HG02588 (cell line): ENCODE measurements at regions not wholly inside any gene's neighbourhood (a gene's known extent, or its start where the extent isn't known, plus 50 kb on each side); places are given as distances from the start of the nearest gene placed in this dataset.
"Not testable (repeated sequence)": the region's sequence is repeated elsewhere in the genome, so short reads cannot be mapped to it uniquely, and the experiment has no call there.

Experiments used
- ATAC-seq: cut with Tn5 transposase; IDR thresholded peaks from one replicate; pipeline ENCODE4 v1.9.1; 2021; ENCODE audit warnings: mild to moderate bottlenecking, moderate library complexity; ENCODE audit not compliant: unreplicated experiment

DNA sequence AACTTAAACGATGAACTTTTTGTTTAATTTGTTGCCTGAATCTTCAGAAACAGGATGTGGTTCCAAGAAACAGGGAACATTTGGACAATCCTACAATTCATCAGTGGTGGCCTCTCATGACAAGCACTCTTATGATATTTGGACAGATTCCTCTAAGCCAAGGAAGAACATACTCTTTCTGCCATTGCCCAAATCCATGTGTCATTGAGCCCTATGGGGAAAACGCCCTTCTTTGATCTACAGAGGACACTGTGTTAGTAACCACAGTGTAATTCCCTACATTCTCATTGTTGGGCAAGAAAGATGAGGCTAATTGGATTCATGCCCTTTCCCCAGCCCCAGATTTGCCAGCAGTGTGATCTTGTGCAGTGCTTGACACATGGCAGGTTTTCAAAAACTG, 167.7 kb upstream of the PTCH1 start:
- no peak for ATAC-seq

DNA sequence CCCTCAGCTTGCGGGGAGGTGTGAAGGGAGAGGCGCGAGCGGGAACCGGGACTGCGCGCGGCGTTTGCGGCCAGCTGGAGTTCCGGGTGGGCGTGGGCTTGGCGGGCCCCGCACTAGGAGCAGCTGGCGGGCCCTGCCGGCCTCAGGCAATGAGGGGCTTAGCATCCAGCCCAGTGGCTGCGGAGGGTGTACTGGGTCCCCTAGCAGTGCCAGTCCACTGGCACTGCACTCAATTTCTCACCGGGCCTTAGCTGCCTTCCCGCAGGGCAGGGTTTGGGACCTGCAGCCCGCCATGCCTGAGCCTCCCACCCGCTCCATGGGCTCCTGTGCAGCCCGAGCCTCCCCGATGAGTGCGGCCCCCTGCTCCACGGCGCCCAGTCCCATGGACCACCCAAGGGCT, 163.5 kb upstream of the PTCH1 start:
- ATAC-seq = not testable (repeated sequence)

DNA sequence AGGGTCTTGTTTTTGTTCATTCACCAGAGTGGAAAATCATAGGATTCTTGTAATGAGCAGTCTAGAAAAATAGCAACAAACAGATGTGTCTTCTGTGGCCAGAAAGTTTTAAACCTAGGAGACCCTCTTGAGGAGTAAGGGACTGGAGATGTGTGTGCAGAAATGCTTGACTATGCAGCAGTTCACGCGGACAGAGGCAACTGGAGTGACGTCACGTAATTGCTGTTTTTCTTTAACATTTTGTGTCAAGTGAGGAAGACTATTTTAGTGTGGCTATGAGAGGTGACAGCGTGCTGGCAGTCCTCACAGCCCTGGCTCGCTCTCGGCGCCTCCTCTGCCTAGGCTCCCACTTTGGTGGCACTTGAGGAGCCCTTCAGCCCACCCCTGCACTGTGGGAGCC, 163.1 kb upstream of the PTCH1 start:
- no peak for ATAC-seq

GRCh38 chr9:95678759-95679158, 162.0 kb upstream of the PTCH1 start:
- no peak for ATAC-seq

GRCh38 chr9:95670122-95670521, 153.4 kb upstream of the PTCH1 start:
- ATAC-seq = no peak

DNA sequence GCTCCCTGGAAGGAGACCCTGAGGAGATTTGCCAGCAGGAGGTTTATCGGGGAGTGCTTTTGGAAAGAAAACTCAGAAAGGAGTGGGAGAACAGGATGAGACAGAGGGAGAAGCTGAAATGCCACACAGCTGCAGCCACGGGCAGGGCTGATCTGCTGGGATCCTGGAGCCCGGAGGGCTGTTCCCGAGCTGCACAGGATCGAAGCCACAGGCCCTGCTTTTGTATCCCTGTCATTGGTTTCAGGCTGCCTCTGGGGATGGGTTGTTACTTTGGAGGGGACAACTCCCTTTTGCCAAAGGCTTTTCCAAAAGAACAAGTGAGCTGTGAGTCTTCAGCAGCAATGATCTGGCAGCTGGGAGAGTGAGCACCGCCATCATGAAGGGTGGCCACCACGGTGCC, 152.5 kb upstream of the PTCH1 start:
- ATAC-seq = no peak

- no peak for ATAC-seq
Observed at GRCh38 chr9:95667789-95668188, 151.0 kb upstream of the PTCH1 start.

- no peak for ATAC-seq
Observed at GRCh38 chr9:95666785-95667155, 150.0 kb upstream of the PTCH1 start.

DNA sequence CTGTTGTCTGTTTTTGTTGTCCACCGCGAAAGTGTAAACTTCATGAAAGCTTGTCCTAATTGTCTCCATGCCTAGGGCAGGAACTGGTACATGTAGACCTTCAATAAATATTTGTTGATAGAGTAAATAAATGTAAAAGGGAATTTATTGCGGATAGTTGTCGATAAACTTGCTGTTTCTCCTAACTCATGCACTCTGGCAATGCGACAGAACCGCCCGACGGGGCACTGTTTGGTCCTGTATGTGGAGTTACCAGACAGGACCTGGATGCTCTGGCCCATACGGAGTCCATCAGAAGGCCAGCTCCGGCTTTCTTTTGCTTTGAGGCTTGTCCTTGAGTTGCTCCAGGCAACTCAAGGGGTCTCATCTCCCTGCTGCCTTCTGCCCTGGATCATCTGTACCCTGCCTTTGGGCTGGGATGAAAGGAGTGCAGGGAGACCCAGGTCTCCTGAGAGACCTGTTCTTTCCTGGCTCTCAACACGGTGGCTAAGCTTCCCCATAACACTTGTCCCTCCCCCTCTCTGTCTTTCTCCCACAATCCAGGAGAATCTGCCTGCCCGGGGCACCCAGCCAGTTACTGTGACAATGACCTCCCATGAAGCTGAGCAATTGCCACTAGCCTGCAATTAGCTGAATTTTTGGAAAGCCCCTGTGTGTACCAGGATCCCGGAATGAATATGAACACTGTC, 149.5 kb upstream of the PTCH1 start:
- ATAC-seq = no peak

- no peak for ATAC-seq
Observed at GRCh38 chr9:95653246-95653645, 136.5 kb upstream of the PTCH1 start.

DNA sequence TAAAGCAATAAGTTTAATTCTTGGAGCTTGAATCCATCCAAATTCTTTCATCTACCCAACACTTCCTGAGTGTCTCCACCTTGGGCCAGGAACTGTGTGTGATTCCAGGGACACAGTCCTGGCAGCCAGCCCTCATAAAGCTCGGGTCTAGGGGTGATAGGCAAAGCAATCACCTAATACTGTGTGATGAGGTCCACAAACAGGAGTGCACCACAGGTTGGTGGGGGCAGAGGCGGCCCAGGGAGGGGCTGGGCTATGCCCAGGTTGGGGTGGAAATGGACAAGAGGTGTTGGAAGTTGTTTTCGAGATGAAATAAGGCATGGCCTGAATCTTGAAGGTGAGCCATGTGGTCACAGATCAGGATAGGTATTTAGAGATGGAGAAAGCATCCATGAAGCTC, 133.9 kb upstream of the PTCH1 start:
- no peak for ATAC-seq

DNA sequence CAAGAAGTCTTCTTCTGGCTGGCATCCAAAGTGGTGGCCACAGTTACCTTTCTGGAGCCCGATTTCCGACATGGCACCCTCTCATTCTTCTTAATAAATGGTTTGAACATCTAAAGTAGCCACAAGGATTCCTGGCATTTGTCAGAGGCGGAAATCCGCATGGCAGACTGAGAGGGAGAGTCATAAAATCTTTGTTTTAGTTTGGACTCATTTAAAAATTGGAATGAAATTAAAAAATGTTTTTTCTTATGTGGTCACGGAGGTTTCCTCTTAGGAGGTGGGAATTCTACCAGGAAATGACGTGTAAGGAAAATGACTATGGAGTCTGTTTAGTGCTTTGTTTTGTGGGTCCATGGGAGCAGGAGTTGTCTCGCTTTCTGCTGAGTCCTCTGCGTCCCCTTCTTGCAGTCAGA, 133.0 kb upstream of the PTCH1 start:
- ATAC-seq = no peak

GRCh38 chr9:95648225-95648624, 131.5 kb upstream of the PTCH1 start:
- no peak for ATAC-seq

DNA sequence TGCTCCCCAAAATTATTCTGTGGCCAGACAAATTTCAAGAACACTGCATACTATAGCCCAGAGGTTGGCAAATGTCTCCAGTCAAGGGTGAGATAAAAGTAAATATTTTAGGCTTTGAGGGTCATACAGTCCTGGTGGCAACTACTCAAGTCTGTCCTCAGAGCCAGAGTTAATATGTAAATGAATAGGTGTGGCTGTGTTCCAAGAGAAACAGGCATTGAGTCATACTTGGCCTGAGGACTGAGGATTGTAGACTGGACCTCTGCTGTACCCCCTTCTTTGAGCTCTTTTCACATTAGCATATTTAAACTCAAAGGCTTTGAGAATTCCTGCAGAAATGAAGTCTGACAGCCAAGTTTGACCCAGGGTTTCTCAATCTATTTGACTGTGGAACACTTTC, 129.2 kb upstream of the PTCH1 start:
- no peak for ATAC-seq

- ATAC-seq = no peak
Observed at GRCh38 chr9:95645579-95645978, 128.8 kb upstream of the PTCH1 start.

- no peak for ATAC-seq
Observed at GRCh38 chr9:95644377-95644776, 127.6 kb upstream of the PTCH1 start.

DNA sequence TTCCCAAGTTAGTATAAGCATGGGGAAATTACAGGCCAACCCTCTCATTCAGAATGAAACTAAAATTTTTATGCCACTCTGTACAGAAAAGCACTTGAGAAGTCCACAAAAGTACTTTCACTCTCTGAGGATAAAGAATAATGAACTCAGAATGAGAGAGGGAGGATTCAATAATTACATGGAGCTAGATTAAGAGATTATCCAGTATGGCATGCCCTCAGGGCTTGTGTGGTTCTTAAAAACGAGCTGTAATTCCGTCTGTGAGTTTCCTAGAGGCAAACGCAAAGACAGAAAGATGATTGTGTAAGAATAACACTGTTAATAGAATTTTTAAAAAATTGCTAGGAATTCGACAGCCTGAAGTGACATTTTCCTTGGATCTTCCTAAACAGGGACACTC, 126.8 kb upstream of the PTCH1 start:
- no peak for ATAC-seq

GRCh38 chr9:95642189-95642588, 125.4 kb upstream of the PTCH1 start:
- no peak for ATAC-seq

GRCh38 chr9:95641586-95641985, 124.8 kb upstream of the PTCH1 start:
- ATAC-seq = no peak

GRCh38 chr9:95640336-95640735, 123.6 kb upstream of the PTCH1 start:
- no peak for ATAC-seq

DNA sequence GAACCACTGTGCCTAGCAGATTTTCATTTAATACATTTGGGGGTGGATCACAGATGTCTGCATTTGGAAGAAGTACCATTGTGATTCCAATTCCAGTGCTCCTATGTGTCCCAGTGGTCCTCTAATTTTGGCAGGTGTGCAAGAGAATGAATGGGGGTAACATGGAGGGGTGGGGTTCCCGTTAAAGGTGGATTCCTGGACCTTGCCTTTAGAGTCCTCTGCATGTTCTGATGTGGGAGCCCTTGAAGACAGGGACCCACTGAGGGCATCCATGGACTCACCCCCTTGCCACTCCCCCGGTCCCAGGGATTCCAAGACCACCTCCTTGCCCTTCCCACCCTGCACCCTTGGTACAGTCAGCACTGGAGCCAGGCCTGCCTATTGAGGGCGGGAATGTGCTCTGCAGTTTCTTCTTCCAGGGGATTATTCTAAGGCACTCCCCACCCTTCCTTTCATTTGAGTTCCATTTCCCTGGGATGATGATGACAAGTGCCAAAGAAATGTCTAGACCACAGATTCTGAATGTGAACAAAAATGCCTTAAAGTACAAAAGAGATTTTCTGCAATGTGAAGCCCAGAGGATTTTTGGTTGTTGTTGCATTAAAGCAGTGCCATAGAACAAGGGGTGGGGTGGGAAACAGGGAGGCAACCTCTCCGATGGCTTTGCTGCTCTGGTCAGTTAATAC, 119.4 kb upstream of the PTCH1 start:
- no peak for ATAC-seq

GRCh38 chr9:95634536-95634935, 117.8 kb upstream of the PTCH1 start:
- ATAC-seq = no peak

DNA sequence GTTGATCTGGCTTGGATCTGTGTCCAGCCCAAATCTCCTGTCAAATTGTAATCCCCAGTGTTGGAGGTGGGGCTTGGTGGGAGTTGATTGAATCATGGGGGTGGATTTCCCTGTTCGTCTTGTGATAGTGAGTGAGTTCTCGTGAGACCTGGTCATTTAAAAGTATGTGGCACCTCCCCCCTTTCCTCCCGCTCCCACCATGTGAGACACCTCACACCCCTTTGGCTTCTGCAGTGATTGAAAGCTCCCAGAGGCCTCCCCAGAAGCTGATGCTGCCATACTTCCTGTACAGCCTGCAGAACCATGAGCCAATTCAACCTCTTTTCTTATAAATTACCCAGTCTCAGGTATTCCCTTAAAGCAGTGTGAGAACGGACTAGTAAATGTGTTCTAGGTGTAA, 117.3 kb upstream of the PTCH1 start:
- ATAC-seq = no peak
